Cardiac muscle cell (in vitro differentiated cells and primary cell): ENCODE measurements at regions not wholly inside any gene's neighbourhood (a gene's known extent, or its start where the extent isn't known, plus 50 kb on each side); places are given as distances from the start of the nearest gene placed in this dataset.
A peak's percentile ranks its signal among the peaks of the same experiment; 100 is the strongest.
"Not testable (repeated sequence)": the region's sequence is repeated elsewhere in the genome, so short reads cannot be mapped to it uniquely, and the experiment has no call there.

Experiments used
- DNase-seq, 2 donors: peaks; one replicate each; pipeline versions ENCODE4 v3.0.0 to v3.0.0-alpha.2; 2010 to 2017; ENCODE audit warnings: low read depth in 1 of 2, low spot score in 1 of 2
- H3K27ac ChIP-seq: fragments of 200-600 bp; sonication (generic); 2 replicates; pipeline ENCODE4 v1.5.1; 2016
- H3K27me3 ChIP-seq: fragments of 200-600 bp; sonication (generic); 2 replicates; pipeline ENCODE4 v1.6.0; 2016; ENCODE audit warnings: control low read depth
- H3K36me3 ChIP-seq: fragments of 200-600 bp; sonication (generic); 2 replicates; pipeline ENCODE4 v1.5.1; 2016; ENCODE audit warnings: control low read depth
- H3K4me1 ChIP-seq: fragments of 200-600 bp; sonication (generic); 2 replicates; pipeline ENCODE4 v1.8.1; 2017; ENCODE audit warnings: low read depth, mild to moderate bottlenecking, mixed run types
- H3K4me3 ChIP-seq: fragments of 200-600 bp; sonication (generic); 2 replicates; pipeline ENCODE4 v1.5.1; 2016; ENCODE audit warnings: mild to moderate bottlenecking
- H3K9me3 ChIP-seq: fragments of 200-600 bp; sonication (generic); 2 replicates; pipeline ENCODE4 v1.5.1; 2017; ENCODE audit warnings: low read depth, mild to moderate bottlenecking, control low read depth
- CTCF ChIP-seq: IDR thresholded peaks from 2 replicates; pipeline ENCODE4 v1.5.1; 2012; ENCODE audit warnings: low read depth, mild to moderate bottlenecking, low read length

GRCh38 chr9:100639854-100640253 lies 62.0 kb downstream of the CAVIN4 start:
- no peak for TF ChIP-seq CTCF
- H3K4me3 ChIP-seq: no peak overlapping the region
- no peak overlapping the region for H3K27ac ChIP-seq
- no peaks in the 10 kb centered on the region for H3K36me3 ChIP-seq
- no peaks in the 10 kb centered on the region for H3K9me3 ChIP-seq
- H3K4me1 ChIP-seq: peaks cover 8% of the 10 kb centered on the region
- DNase-seq: peak in 1 of 2 donors; percentile 23
- H3K27me3 ChIP-seq: no peaks in the 10 kb centered on the region

- Histone ChIP-seq H3K4me3 (no peak overlapping the region), H3K4me1 (peaks cover 8% of the 10 kb centered on the region), H3K9me3 (no peaks in the 10 kb centered on the region), H3K27ac (no peak overlapping the region), H3K36me3 (no peaks in the 10 kb centered on the region), H3K27me3 (no peaks in the 10 kb centered on the region)
- DNase-seq: no peak
- TF ChIP-seq CTCF: no peak
Measured at GRCh38 chr9:100640447-100641050, 62.7 kb downstream of the CAVIN4 start.

GRCh38 chr9:100641166-100641565 lies 63.3 kb downstream of the CAVIN4 start:
- DNase-seq: no peak
- H3K4me1 ChIP-seq: peaks cover 8% of the 10 kb centered on the region
- no peak for TF ChIP-seq CTCF
- H3K36me3 ChIP-seq: no peaks in the 10 kb centered on the region
- H3K9me3 ChIP-seq: no peaks in the 10 kb centered on the region
- no peak overlapping the region for H3K4me3 ChIP-seq
- no peak overlapping the region for H3K27ac ChIP-seq
- H3K27me3 ChIP-seq: no peaks in the 10 kb centered on the region

- TF ChIP-seq CTCF: no peak
- no peaks in the 10 kb centered on the region for H3K4me1 ChIP-seq
- H3K27me3 ChIP-seq: no peaks in the 10 kb centered on the region
- no peaks in the 10 kb centered on the region for H3K36me3 ChIP-seq
- no peaks in the 10 kb centered on the region for H3K9me3 ChIP-seq
- no peak overlapping the region for H3K27ac ChIP-seq
- no peak for DNase-seq
- no peak overlapping the region for H3K4me3 ChIP-seq
Measured at GRCh38 chr9:100652850-100653249, 75.0 kb downstream of the CAVIN4 start.

DNA sequence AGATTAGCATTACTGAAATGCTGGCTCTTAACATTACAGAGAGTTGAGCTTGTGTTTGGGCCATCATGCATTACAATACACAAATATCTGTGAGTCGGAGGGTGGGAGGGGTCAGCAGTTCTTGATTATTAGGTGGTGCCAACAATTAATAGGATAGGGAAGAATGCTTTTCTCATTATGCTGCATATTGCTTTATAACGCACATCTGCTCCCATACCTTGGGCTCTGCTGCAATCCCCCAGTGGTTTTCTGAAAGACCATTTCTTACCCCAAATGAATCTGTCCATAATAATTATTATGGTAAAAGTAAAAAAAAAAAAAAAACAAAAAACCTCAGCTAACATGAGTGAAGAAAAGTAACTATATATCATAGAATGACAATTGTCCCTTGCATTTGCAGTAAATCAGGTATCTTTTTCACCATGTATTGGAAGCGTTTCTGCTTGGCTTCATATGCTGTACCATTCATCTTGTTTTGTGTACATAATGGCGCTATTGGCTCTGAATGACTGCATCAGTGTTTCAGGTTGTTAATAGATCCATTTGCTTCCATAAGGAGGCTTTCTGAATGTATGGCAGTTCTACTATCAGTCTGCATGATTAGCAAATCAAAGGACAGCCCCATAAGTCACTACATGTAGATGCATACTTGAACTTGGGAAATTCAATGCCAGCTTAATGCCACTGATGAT lies 75.9 kb downstream of the CAVIN4 start:
- Histone ChIP-seq H3K27me3 (no peaks in the 10 kb centered on the region), H3K9me3 (no peaks in the 10 kb centered on the region), H3K36me3 (no peaks in the 10 kb centered on the region), H3K4me3 (no peak overlapping the region), H3K4me1 (no peaks in the 10 kb centered on the region), H3K27ac (no peak overlapping the region)
- TF ChIP-seq CTCF: no peak
- no peak for DNase-seq

GRCh38 chr9:100656851-100657250 lies 79.0 kb downstream of the CAVIN4 start:
- H3K36me3 ChIP-seq, H3K27me3 ChIP-seq, DNase-seq, H3K4me1 ChIP-seq, H3K4me3 ChIP-seq, H3K9me3 ChIP-seq, H3K27ac ChIP-seq: not testable (repeated sequence)
